GM23338 (cell line): ENCODE measurements at regions not wholly inside any gene's neighbourhood (a gene's known extent, or its start where the extent isn't known, plus 50 kb on each side); places are given as distances from the start of the nearest gene placed in this dataset.

ENCODE experiments used
- ATAC-seq: fragments of 200-7000 bp; cut with Tn5 transposase; 3 replicates; pipeline ENCODE4 v1.9.1; 2020
- DNase-seq: peaks from one replicate; pipeline ENCODE4 v3.0.0-alpha.2; 2015; ENCODE audit warnings: low spot score
- H2AFZ ChIP-seq: fragments of 200-600 bp; sonication (generic); 2 replicates; pipeline ENCODE4 v1.8.0; 2016; ENCODE audit warnings: antibody characterized with exemption, mild to moderate bottlenecking, moderate library complexity
- H3F3A ChIP-seq: fragments of 200-600 bp; sonication (generic); replicated peaks from 2 replicates; pipeline ENCODE4 v1.8.0; 2017; ENCODE audit warnings: antibody characterized with exemption, mixed run types, low read depth
- H3K27ac ChIP-seq: fragments of 200-600 bp; sonication (generic); 2 replicates; pipeline ENCODE4 v1.6.1; 2016; ENCODE audit warnings: low read depth
- H3K27me3 ChIP-seq: fragments of 200-600 bp; sonication (generic); 2 replicates; pipeline ENCODE4 v1.8.0; 2016; ENCODE audit warnings: mild to moderate bottlenecking, mixed run types, moderate library complexity; ENCODE audit not compliant: insufficient read depth
- H3K36me3 ChIP-seq: fragments of 200-600 bp; sonication (generic); 2 replicates; pipeline ENCODE4 v1.8.0; 2016; ENCODE audit warnings: mild to moderate bottlenecking; ENCODE audit not compliant: insufficient read depth
- H3K4me1 ChIP-seq: fragments of 200-600 bp; sonication (generic); 2 replicates; pipeline ENCODE4 v1.8.0; 2016; ENCODE audit warnings: mild to moderate bottlenecking, moderate library complexity; ENCODE audit not compliant: insufficient read depth
- H3K4me2 ChIP-seq: fragments of 200-600 bp; sonication (generic); 2 replicates; pipeline ENCODE4 v1.7.1; 2017; ENCODE audit warnings: mixed run types
- H3K4me3 ChIP-seq: fragments of 200-600 bp; sonication (generic); 2 replicates; pipeline ENCODE4 v1.6.1; 2016; ENCODE audit warnings: mixed run types
- H3K79me2 ChIP-seq: fragments of 200-600 bp; sonication (generic); replicated peaks from 2 replicates; pipeline ENCODE4 v1.8.0; 2017; ENCODE audit warnings: mild to moderate bottlenecking; ENCODE audit not compliant: insufficient read depth
- H3K9me2 ChIP-seq: fragments of 200-600 bp; sonication (generic); 2 replicates; pipeline ENCODE4 v1.8.0; 2017; ENCODE audit not compliant: insufficient read depth
- H4K20me1 ChIP-seq: fragments of 200-600 bp; sonication (generic); replicated peaks from 2 replicates; pipeline ENCODE4 v1.8.0; 2017; ENCODE audit warnings: mild to moderate bottlenecking; ENCODE audit not compliant: insufficient read depth
- H3K27ac Mint-ChIP-seq: 2 replicates; pipeline ENCODE4 v1.8.0; 2020; ENCODE audit warnings: inconsistent platforms, mild to moderate bottlenecking, moderate library complexity, mixed read lengths
- H3K27me3 Mint-ChIP-seq: 3 replicates; pipeline ENCODE4 v1.8.0; 2022; ENCODE audit warnings: low read depth, mild to moderate bottlenecking, moderate library complexity, mixed read lengths, inconsistent platforms; ENCODE audit not compliant: insufficient read depth, poor library complexity
- H3K36me3 Mint-ChIP-seq: 3 replicates; pipeline ENCODE4 v1.8.0; 2021; ENCODE audit warnings: low read depth, mild to moderate bottlenecking, inconsistent platforms, moderate library complexity, mixed read lengths
- H3K4me1 Mint-ChIP-seq: 3 replicates; pipeline ENCODE4 v1.8.0; 2020; ENCODE audit warnings: mild to moderate bottlenecking, inconsistent platforms, mixed read lengths
- H3K4me3 Mint-ChIP-seq: 3 replicates; pipeline ENCODE4 v1.8.0; 2021; ENCODE audit warnings: moderate library complexity, mild to moderate bottlenecking, inconsistent platforms, mixed read lengths
- H3K9me3 Mint-ChIP-seq: 3 replicates; pipeline ENCODE4 v1.8.0; 2020; ENCODE audit warnings: moderate library complexity, mild to moderate bottlenecking, inconsistent platforms, mixed read lengths
- CREB1 ChIP-seq: fragments of 250-450 bp; sonication (Bioruptor Pico); IDR thresholded peaks from 2 replicates; pipeline ENCODE4 v1.5.0; 2020; ENCODE audit warnings: low read depth, mild to moderate bottlenecking, moderate library complexity
- EZH2 ChIP-seq: fragments of 200-600 bp; sonication (generic); IDR thresholded peaks from one replicate; pipeline ENCODE4 v1.8.0; 2017; ENCODE audit warnings: antibody characterized with exemption, mild to moderate bottlenecking, low read depth; ENCODE audit not compliant: unreplicated experiment
- EZH2phosphoT487 ChIP-seq: fragments of 200-600 bp; sonication (generic); IDR thresholded peaks from one replicate; pipeline ENCODE4 v1.8.1; 2018; ENCODE audit warnings: antibody characterized with exemption; ENCODE audit not compliant: unreplicated experiment
- JUNB ChIP-seq: IDR thresholded peaks from one replicate; pipeline ENCODE4 v1.6.1; 2016; ENCODE audit warnings: antibody characterized with exemption; ENCODE audit not compliant: unreplicated experiment
- NANOG ChIP-seq: IDR thresholded peaks from 2 replicates; pipeline ENCODE4 v1.6.1; 2016; ENCODE audit warnings: antibody characterized with exemption, borderline replicate concordance
- POLR2AphosphoS5 ChIP-seq: IDR thresholded peaks from 2 replicates; pipeline ENCODE4 v1.6.1; 2016; ENCODE audit warnings: antibody characterized with exemption, low read depth
- STAT1 ChIP-seq: IDR thresholded peaks from one replicate; pipeline ENCODE4 v1.6.1; 2016; ENCODE audit warnings: antibody characterized with exemption; ENCODE audit not compliant: unreplicated experiment
- ZNF114 ChIP-seq: fragments of 250-450 bp; sonication (Bioruptor Pico); IDR thresholded peaks from 2 replicates; pipeline ENCODE4 v1.5.0; 2020; ENCODE audit warnings: mild to moderate bottlenecking, moderate library complexity
- ZNF331 ChIP-seq: fragments of 250-450 bp; sonication (Bioruptor Pico); IDR thresholded peaks from 2 replicates; pipeline ENCODE4 v1.5.0; 2020; ENCODE audit warnings: low read depth, mild to moderate bottlenecking, moderate library complexity
- TF ChIP-seq, protein P1 (sequence below): IDR thresholded peaks from one replicate; pipeline ENCODE4 v1.6.1; 2018; ENCODE audit warnings: antibody characterized with exemption; ENCODE audit not compliant: unreplicated experiment
- TF ChIP-seq, protein P2 (sequence below): IDR thresholded peaks from 2 replicates; pipeline ENCODE4 v1.6.1; 2016; ENCODE audit warnings: antibody characterized with exemption
- TF ChIP-seq, protein P3 (sequence below): fragments of 250-450 bp; sonication (Bioruptor Pico); IDR thresholded peaks from 2 replicates; pipeline ENCODE4 v1.5.0; 2020; ENCODE audit warnings: mild to moderate bottlenecking, moderate library complexity

DNA sequence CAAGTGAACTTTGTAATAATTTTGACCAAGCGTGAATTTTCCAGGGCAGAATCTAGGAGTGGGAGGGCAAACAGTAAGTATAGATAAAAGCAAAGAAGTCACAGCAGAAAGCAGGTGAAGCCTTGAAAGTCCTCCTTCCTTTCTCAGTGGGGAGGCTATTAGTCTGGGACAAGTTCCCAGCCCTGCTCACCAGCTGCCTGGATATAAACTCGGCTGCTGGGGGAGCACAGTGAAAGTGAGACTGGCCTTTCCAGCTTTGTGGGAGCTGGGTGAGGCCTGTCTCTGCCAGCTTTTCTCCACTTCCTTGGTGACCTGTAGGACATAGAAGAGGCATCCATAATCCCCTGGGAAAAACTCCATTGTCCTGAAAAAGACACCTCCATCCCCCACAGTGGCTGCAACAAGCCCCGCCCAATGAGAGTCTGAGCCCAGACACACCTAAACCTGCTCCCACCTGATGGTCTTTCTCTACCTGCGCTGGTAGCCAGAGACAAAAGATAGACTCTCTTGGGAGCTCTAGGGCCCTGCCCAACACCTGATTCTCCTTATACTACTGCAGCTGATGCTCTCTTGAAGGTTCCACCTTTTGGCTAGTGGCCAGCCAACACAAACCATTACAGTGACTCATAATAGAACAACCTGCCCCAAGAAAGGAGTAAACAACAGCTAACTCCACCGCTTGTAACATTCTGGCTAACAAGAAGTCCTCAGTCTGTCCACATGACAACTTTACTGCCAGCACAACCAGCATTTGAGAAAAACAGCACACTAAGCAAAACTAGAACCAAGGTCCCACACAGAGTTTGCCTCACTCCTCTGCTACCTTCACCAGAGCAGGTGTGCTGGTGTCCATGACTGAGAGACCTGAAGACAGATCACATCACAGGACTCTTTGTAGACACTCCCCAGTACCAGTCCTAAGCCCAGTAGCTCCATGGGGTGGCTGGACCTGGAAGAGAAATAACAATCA lies 252.2 kb upstream of the SLITRK6 start (continued):
- TF ChIP-seq, protein P1, sequence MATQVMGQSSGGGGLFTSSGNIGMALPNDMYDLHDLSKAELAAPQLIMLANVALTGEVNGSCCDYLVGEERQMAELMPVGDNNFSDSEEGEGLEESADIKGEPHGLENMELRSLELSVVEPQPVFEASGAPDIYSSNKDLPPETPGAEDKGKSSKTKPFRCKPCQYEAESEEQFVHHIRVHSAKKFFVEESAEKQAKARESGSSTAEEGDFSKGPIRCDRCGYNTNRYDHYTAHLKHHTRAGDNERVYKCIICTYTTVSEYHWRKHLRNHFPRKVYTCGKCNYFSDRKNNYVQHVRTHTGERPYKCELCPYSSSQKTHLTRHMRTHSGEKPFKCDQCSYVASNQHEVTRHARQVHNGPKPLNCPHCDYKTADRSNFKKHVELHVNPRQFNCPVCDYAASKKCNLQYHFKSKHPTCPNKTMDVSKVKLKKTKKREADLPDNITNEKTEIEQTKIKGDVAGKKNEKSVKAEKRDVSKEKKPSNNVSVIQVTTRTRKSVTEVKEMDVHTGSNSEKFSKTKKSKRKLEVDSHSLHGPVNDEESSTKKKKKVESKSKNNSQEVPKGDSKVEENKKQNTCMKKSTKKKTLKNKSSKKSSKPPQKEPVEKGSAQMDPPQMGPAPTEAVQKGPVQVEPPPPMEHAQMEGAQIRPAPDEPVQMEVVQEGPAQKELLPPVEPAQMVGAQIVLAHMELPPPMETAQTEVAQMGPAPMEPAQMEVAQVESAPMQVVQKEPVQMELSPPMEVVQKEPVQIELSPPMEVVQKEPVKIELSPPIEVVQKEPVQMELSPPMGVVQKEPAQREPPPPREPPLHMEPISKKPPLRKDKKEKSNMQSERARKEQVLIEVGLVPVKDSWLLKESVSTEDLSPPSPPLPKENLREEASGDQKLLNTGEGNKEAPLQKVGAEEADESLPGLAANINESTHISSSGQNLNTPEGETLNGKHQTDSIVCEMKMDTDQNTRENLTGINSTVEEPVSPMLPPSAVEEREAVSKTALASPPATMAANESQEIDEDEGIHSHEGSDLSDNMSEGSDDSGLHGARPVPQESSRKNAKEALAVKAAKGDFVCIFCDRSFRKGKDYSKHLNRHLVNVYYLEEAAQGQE = no peak
- TF ChIP-seq EZH2phosphoT487 (no peak), ZNF114 (CRISPR knock-in tag) (no peak), ZNF331 (CRISPR knock-in tag) (no peak), STAT1 (no peak), EZH2 (no peak), JUNB (no peak)
- TF ChIP-seq, protein P2, sequence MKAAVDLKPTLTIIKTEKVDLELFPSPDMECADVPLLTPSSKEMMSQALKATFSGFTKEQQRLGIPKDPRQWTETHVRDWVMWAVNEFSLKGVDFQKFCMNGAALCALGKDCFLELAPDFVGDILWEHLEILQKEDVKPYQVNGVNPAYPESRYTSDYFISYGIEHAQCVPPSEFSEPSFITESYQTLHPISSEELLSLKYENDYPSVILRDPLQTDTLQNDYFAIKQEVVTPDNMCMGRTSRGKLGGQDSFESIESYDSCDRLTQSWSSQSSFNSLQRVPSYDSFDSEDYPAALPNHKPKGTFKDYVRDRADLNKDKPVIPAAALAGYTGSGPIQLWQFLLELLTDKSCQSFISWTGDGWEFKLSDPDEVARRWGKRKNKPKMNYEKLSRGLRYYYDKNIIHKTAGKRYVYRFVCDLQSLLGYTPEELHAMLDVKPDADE = no peak

DNA sequence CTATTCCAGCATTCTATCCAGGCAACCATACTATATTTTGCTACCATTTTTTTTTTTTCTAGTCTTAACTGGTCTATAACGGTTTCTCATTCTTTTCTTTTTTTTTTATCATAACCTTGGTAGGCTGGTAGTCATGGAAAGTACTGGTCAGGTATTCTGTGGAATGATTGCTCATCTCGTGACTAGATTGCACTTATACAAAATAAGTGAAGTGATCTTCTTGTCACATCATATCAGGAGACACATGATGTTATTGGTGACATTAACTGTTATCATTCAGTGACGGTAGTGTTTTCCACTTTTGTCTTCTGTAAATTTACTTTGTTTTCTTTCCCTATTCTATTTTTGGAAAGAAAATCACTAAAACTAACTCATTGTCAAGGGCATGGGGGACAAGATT lies 239.3 kb upstream of the SLITRK6 start:
- DNase-seq (no peak), ATAC-seq (no peak)
- no peaks in the 10 kb centered on the region for H3F3A ChIP-seq
- Mint-ChIP-seq H3K4me3 (no peak overlapping the region), H3K36me3 (no peaks in the 10 kb centered on the region), H3K27ac (no peak overlapping the region), H3K9me3 (no peaks in the 10 kb centered on the region), H3K27me3 (no peaks in the 10 kb centered on the region), H3K4me1 (peaks cover 5% of the 10 kb centered on the region)
- no peak overlapping the region for H3K27ac ChIP-seq
- H3K4me3 ChIP-seq = no peak overlapping the region
- H3K36me3 ChIP-seq = no peaks in the 10 kb centered on the region
- H3K79me2 ChIP-seq = no peaks in the 10 kb centered on the region
- H3K9me2 ChIP-seq = peaks cover 4% of the 10 kb centered on the region
- no peak overlapping the region for H3K4me2 ChIP-seq
- H4K20me1 ChIP-seq = no peaks in the 10 kb centered on the region
- no peak overlapping the region for H2AFZ ChIP-seq
- no peaks in the 10 kb centered on the region for H3K27me3 ChIP-seq
- H3K4me1 ChIP-seq = peaks cover 9% of the 10 kb centered on the region; the same call in 1 of the 2 replicates
- TF ChIP-seq EZH2 (no peak), CREB1 (CRISPR knock-in tag) (no peak), JUNB (no peak), NANOG (no peak), POLR2AphosphoS5 (no peak), EZH2phosphoT487 (no peak)
- TF ChIP-seq, protein P3, sequence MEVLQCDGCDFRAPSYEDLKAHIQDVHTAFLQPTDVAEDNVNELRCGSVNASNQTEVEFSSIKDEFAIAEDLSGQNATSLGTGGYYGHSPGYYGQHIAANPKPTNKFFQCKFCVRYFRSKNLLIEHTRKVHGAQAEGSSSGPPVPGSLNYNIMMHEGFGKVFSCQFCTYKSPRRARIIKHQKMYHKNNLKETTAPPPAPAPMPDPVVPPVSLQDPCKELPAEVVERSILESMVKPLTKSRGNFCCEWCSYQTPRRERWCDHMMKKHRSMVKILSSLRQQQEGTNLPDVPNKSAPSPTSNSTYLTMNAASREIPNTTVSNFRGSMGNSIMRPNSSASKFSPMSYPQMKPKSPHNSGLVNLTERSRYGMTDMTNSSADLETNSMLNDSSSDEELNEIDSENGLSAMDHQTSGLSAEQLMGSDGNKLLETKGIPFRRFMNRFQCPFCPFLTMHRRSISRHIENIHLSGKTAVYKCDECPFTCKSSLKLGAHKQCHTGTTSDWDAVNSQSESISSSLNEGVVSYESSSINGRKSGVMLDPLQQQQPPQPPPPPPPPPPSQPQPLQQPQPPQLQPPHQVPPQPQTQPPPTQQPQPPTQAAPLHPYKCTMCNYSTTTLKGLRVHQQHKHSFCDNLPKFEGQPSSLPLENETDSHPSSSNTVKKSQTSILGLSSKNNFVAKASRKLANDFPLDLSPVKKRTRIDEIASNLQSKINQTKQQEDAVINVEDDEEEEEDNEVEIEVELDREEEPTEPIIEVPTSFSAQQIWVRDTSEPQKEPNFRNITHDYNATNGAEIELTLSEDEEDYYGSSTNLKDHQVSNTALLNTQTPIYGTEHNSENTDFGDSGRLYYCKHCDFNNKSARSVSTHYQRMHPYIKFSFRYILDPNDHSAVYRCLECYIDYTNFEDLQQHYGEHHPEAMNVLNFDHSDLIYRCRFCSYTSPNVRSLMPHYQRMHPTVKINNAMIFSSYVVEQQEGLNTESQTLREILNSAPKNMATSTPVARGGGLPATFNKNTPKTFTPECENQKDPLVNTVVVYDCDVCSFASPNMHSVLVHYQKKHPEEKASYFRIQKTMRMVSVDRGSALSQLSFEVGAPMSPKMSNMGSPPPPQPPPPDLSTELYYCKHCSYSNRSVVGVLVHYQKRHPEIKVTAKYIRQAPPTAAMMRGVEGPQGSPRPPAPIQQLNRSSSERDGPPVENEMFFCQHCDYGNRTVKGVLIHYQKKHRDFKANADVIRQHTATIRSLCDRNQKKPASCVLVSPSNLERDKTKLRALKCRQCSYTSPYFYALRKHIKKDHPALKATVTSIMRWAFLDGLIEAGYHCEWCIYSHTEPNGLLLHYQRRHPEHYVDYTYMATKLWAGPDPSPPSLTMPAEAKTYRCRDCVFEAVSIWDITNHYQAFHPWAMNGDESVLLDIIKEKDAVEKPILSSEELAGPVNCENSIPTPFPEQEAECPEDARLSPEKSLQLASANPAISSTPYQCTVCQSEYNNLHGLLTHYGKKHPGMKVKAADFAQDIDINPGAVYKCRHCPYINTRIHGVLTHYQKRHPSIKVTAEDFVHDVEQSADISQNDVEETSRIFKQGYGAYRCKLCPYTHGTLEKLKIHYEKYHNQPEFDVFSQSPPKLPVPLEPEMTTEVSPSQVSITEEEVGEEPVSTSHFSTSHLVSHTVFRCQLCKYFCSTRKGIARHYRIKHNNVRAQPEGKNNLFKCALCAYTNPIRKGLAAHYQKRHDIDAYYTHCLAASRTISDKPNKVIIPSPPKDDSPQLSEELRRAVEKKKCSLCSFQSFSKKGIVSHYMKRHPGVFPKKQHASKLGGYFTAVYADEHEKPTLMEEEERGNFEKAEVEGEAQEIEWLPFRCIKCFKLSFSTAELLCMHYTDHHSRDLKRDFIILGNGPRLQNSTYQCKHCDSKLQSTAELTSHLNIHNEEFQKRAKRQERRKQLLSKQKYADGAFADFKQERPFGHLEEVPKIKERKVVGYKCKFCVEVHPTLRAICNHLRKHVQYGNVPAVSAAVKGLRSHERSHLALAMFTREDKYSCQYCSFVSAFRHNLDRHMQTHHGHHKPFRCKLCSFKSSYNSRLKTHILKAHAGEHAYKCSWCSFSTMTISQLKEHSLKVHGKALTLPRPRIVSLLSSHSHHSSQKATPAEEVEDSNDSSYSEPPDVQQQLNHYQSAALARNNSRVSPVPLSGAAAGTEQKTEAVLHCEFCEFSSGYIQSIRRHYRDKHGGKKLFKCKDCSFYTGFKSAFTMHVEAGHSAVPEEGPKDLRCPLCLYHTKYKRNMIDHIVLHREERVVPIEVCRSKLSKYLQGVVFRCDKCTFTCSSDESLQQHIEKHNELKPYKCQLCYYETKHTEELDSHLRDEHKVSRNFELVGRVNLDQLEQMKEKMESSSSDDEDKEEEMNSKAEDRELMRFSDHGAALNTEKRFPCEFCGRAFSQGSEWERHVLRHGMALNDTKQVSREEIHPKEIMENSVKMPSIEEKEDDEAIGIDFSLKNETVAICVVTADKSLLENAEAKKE (CRISPR knock-in tag) = no peak
